Sigmoid colon (tissue), 6 donors: ENCODE measurements at regions not wholly inside any gene's neighbourhood (a gene's known extent, or its start where the extent isn't known, plus 50 kb on each side); places are given as distances from the start of the nearest gene placed in this dataset.
"Not testable (repeated sequence)": the region's sequence is repeated elsewhere in the genome, so short reads cannot be mapped to it uniquely, and the experiment has no call there.

Experiments
- DNase-seq: peaks from one replicate; pipeline ENCODE4 v3.0.0-alpha.2; 2019
- H3K27ac ChIP-seq, 4 donors: fragments of 200-600 bp; sonication (generic); one replicate each; pipeline ENCODE4 v1.5.1; 2016 to 2019; ENCODE audit warnings: mild to moderate bottlenecking in 1 of 4
- H3K27me3 ChIP-seq, 3 donors: fragments of 200-600 bp; sonication (generic); one replicate each; pipeline ENCODE4 v1.5.1; 2019; ENCODE audit warnings: mild to moderate bottlenecking in 1 of 3
- H3K36me3 ChIP-seq, 4 donors: fragments of 200-600 bp; sonication (generic); one replicate each; pipeline ENCODE4 v1.5.1; 2016 to 2019
- H3K4me1 ChIP-seq, 4 donors: fragments of 200-600 bp; sonication (generic); one replicate each; pipeline ENCODE4 v1.5.1; 2017 to 2019
- H3K4me3 ChIP-seq, 4 donors: fragments of 200-600 bp; sonication (generic); one replicate each; pipeline ENCODE4 v1.5.1; 2017 to 2019; ENCODE audit warnings: mild to moderate bottlenecking in 2 of 4, moderate library complexity in 1 of 4
- H3K9me3 ChIP-seq, 4 donors: fragments of 200-600 bp in 3 of 4; sonication (generic) in 3 of 4; one replicate each; pipeline versions ENCODE4 v1.5.1 to v1.6.1; 2013 to 2019
- WGBS, 2 donors: extraction: QIAGEN DNeasy Blood & Tissue Kit; methylation state at CpG; one replicate each; pipeline ENCODE4 v1.1.7; 2013; 5-methylcytosine and 5-hydroxymethylcytosine counted together
- intact Hi-C: fragments of 100-400 bp; cut with DNase I; formaldehyde crosslinking; loops from one replicate; pipeline ENCODE4 v1.15.1; 2023
- small RNA-seq, 3 donors: library from RNA; depleted of rRNA; stranded (forward); fragments of <200 nt; gene quantifications; one replicate each; pipeline ENCODE3, GENCODE V24; 2016
- donor health status: healthy with polysubstance abuse.
- donor health status: healthy.

- H3K36me3 ChIP-seq, intact Hi-C loops, H3K4me1 ChIP-seq, DNase-seq, H3K4me3 ChIP-seq, H3K27ac ChIP-seq, H3K9me3 ChIP-seq, H3K27me3 ChIP-seq: not testable (repeated sequence)
- 64 to 73% methylated on average over 2 of the region's 2 CpGs for WGBS, 2 donors
Measured at GRCh38 chr15:22274376-22274775, 184.3 kb upstream of the GOLGA6L22 start.

GRCh38 chr15:22280770-22281169 is 177.9 kb upstream of the GOLGA6L22 start:
- H3K36me3 ChIP-seq, intact Hi-C loops: not testable (repeated sequence)

GRCh38 chr15:22282794-22283533 is 175.7 kb upstream of the GOLGA6L22 start:
- intact Hi-C loops, H3K9me3 ChIP-seq, H3K27me3 ChIP-seq, H3K4me1 ChIP-seq, DNase-seq, H3K36me3 ChIP-seq, H3K27ac ChIP-seq, H3K4me3 ChIP-seq: not testable (repeated sequence)
- 55 to 57% methylated on average over 13 of the region's 13 CpGs for WGBS, 2 donors

More at GRCh38 chr15:22280770-22281169, 177.9 kb upstream of the GOLGA6L22 start:
- not testable (repeated sequence) for H3K4me3 ChIP-seq, H3K27ac ChIP-seq, DNase-seq, H3K4me1 ChIP-seq, H3K9me3 ChIP-seq, H3K27me3 ChIP-seq
- WGBS, 2 donors: 86 to 89% methylated on average over 4 of the region's 4 CpGs

GRCh38 chr15:22284795-22285420 is 173.8 kb upstream of the GOLGA6L22 start:
- H3K4me3 ChIP-seq, DNase-seq, H3K27ac ChIP-seq, H3K9me3 ChIP-seq, H3K36me3 ChIP-seq, H3K27me3 ChIP-seq, intact Hi-C loops, H3K4me1 ChIP-seq: not testable (repeated sequence)
- 77 to 78% methylated on average over 3 of the region's 3 CpGs for WGBS, 2 donors

GRCh38 chr15:22291054-22291453 is 167.6 kb upstream of the GOLGA6L22 start:
- H3K27me3 ChIP-seq, H3K27ac ChIP-seq, H3K9me3 ChIP-seq, DNase-seq, H3K4me1 ChIP-seq, H3K36me3 ChIP-seq, intact Hi-C loops, H3K4me3 ChIP-seq: not testable (repeated sequence)
- 66 to 69% methylated on average over 4 of the region's 4 CpGs for WGBS, 2 donors

GRCh38 chr15:22303112-22303511 is 155.6 kb upstream of the GOLGA6L22 start:
- WGBS, 2 donors: no CpG with 5 or more reads among the region's 1 CpG
- intact Hi-C loops, DNase-seq, H3K27me3 ChIP-seq, H3K36me3 ChIP-seq, H3K27ac ChIP-seq, H3K9me3 ChIP-seq, H3K4me1 ChIP-seq, H3K4me3 ChIP-seq: not testable (repeated sequence)

Small RNAs in the stretch of these regions (small RNA-seq; reads per million reads assigned to genes)
- gene MIR1268A: 0 reads per million in 3 donors
